Kidney (tissue), 13 donors: ENCODE measurements at regions not wholly inside any gene's neighbourhood (a gene's known extent, or its start where the extent isn't known, plus 50 kb on each side); places are given as distances from the start of the nearest gene placed in this dataset.

ENCODE experiments used
- DNase-seq, 5 donors: peaks; one replicate each; pipeline ENCODE4 v3.0.0-alpha.2; 2013 to 2020
- FAIRE-seq: peaks from 2 replicates; lab custom pipeline; 2012; peaks lifted over from hg19 to GRCh38; lab: Jason Lieb, UNC
- H3K27ac ChIP-seq, 2 donors: one replicate each; pipeline ENCODE4 v1.7.0; 2013; ENCODE audit warnings: low read depth in 2 of 2, low read length in 2 of 2, inconsistent platforms in 1 of 2
- H3K27me3 ChIP-seq: one replicate; pipeline ENCODE4 v1.7.1; 2013; ENCODE audit warnings: low read length, inconsistent platforms; ENCODE audit not compliant: control insufficient read depth, insufficient read depth
- H3K36me3 ChIP-seq, 3 donors: one replicate each; pipeline versions ENCODE4 v1.7.0 to v1.7.1; 2013; ENCODE audit warnings: low read length in 3 of 3, control low read depth in 1 of 3, inconsistent platforms in 1 of 3; ENCODE audit not compliant: insufficient read depth in 3 of 3, control insufficient read depth in 2 of 3
- H3K4me1 ChIP-seq, 3 donors: one replicate each; pipeline versions ENCODE4 v1.7.0 to v1.7.1; 2013; ENCODE audit warnings: low read length in 3 of 3, inconsistent platforms in 1 of 3, low read depth in 1 of 3; ENCODE audit not compliant: control insufficient read depth in 2 of 3, insufficient read depth in 2 of 3
- H3K4me3 ChIP-seq, 3 donors: one replicate each; pipeline versions ENCODE4 v1.7.0 to v1.8.1; 2013; ENCODE audit warnings: low read length in 3 of 3, control low read depth in 1 of 3, inconsistent platforms in 1 of 3
- H3K9ac ChIP-seq, 3 donors: one replicate each; pipeline versions ENCODE4 v1.7.0 to v1.7.1; 2013; ENCODE audit warnings: low read length in 3 of 3, control low read depth in 1 of 3, inconsistent platforms in 1 of 3
- H3K9me3 ChIP-seq, 3 donors: one replicate each; pipeline versions ENCODE4 v1.7.0 to v1.7.1; 2013; ENCODE audit warnings: low read length in 3 of 3, control low read depth in 1 of 3, inconsistent platforms in 1 of 3; ENCODE audit not compliant: control insufficient read depth in 2 of 3, insufficient read depth in 1 of 3
- CTCF ChIP-seq: IDR thresholded peaks from 3 replicates; pipeline ENCODE4 v1.5.1; 2012; ENCODE audit warnings: mild to moderate bottlenecking, moderate library complexity, borderline replicate concordance; ENCODE audit not compliant: insufficient read depth; ENCODE audit errors: extremely low read depth
- intact Hi-C: fragments of 100-400 bp; cut with DNase I; formaldehyde crosslinking; loops from one replicate; pipeline ENCODE4 v1.11.1; 2022
- donor health status: control.
- donor health status: control.
- donor health status: control.
- donor health status: control.
- donor health status: control.
- donor health status: DM: yes; HTN: yes; CAD: no.
- donor health status: Normal renal cell carcinoma (clear cell type).

DNA sequence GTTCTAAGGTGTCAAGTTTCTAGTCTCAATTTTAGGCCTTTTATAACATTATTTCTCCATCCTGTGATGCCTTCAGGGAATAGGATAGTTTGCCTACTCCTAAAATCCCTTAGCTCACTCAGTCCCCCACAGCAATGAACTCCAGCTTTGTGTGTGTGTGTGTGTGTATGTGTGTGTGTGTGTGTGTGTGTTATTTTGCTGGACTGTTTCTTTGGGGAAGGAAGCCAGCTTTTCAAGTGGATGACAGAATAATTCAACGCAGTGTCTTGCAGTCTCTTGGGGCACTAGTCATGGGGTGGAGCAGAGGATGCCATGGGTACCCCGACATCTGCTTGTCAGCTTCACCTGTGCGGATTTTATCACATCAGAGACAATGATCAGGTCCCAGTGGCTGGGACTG lies 262.8 kb upstream of the DAPK1 start:
- H3K27ac ChIP-seq = no peak overlapping the region
- H3K27me3 ChIP-seq = no peaks in the 10 kb centered on the region
- no peak overlapping the region for H3K9ac ChIP-seq
- H3K4me3 ChIP-seq = no peak overlapping the region
- no peaks in the 10 kb centered on the region for H3K4me1 ChIP-seq
- FAIRE-seq (no peak), DNase-seq (no peak)
- no peaks in the 10 kb centered on the region for H3K36me3 ChIP-seq
- intact Hi-C loops = no loop called here
- TF ChIP-seq CTCF = no peak
- no peaks in the 10 kb centered on the region for H3K9me3 ChIP-seq

- H3K36me3 ChIP-seq = no peaks in the 10 kb centered on the region
- FAIRE-seq = no peak
- H3K4me3 ChIP-seq = no peak overlapping the region
- no peak overlapping the region for H3K27ac ChIP-seq
- DNase-seq = no peak
- no peak overlapping the region for H3K9ac ChIP-seq
- H3K9me3 ChIP-seq = no peaks in the 10 kb centered on the region
- intact Hi-C loops = no loop called here
- TF ChIP-seq CTCF = no peak
- H3K27me3 ChIP-seq = no peaks in the 10 kb centered on the region
- no peaks in the 10 kb centered on the region for H3K4me1 ChIP-seq
Observed at GRCh38 chr9:87236546-87236945, 261.1 kb upstream of the DAPK1 start.

DNA sequence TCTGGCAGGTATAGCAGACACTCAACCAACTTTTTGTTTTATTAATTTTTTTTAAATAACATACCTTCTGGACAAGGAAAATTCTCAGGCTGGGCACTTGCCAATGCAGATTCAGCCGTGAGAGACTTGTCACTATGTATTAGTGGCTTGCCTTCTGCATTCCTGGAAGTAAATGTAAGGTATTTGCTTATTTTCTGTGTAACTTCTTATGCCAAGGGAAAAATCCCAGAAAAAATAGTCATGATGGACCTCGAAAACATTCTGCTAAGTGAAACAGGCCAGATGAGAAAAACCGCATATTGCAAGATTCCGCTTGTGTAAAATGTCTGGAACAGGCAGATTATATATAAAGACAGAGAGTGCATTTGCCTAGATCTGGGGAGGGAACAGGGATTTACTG lies 260.3 kb upstream of the DAPK1 start:
- H3K4me3 ChIP-seq = no peak overlapping the region
- intact Hi-C loops = no loop called here
- no peak overlapping the region for H3K9ac ChIP-seq
- DNase-seq (no peak), FAIRE-seq (no peak)
- no peaks in the 10 kb centered on the region for H3K4me1 ChIP-seq
- H3K27me3 ChIP-seq = no peaks in the 10 kb centered on the region
- H3K36me3 ChIP-seq = no peaks in the 10 kb centered on the region
- H3K27ac ChIP-seq = no peak overlapping the region
- H3K9me3 ChIP-seq = no peaks in the 10 kb centered on the region
- no peak for TF ChIP-seq CTCF

GRCh38 chr9:87238545-87238944 lies 259.1 kb upstream of the DAPK1 start:
- DNase-seq (peak in 3 of 5 donors; percentile 24 to 58 (median 58)), FAIRE-seq (no peak)
- Histone ChIP-seq H3K9ac (no peak overlapping the region), H3K4me3 (no peak overlapping the region), H3K36me3 (no peaks in the 10 kb centered on the region), H3K9me3 (no peaks in the 10 kb centered on the region), H3K27ac (no peak overlapping the region), H3K4me1 (no peaks in the 10 kb centered on the region), H3K27me3 (no peaks in the 10 kb centered on the region)
- intact Hi-C loops = no loop called here
- no peak for TF ChIP-seq CTCF
